ENCODE measurements at regions not wholly inside any gene's neighbourhood (a gene's known extent, or its start where the extent isn't known, plus 50 kb on each side); places are given as distances from the start of the nearest gene placed in this dataset.

DNA sequence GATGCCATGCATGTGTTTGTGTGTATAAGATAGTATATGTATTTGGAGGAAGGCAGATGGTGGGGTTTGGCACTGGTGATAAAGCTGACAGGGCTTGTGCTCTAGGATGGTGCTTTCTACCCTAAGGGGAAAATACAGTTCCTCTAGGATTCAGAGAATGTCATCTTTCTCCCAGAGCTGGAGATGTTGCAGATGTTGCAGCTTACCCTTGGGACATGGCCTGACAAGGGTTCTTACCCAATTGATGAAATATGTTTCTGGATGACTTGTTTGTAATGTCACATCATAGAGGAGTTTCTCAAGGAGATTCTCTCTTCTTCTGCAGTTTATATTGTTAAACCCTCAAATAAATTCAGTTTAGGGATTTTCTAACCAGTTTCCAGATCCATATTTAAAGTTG is 52.5 kb upstream of the PITX2 start:
- TF ChIP-seq CTCF (IDR thresholded peaks at IDR 0.05; ENCODE audit: low read depth, low read length): no peak
- no peak overlapping the region for H3K4me3 ChIP-seq (ENCODE audit: low read depth, low read length)

DNA sequence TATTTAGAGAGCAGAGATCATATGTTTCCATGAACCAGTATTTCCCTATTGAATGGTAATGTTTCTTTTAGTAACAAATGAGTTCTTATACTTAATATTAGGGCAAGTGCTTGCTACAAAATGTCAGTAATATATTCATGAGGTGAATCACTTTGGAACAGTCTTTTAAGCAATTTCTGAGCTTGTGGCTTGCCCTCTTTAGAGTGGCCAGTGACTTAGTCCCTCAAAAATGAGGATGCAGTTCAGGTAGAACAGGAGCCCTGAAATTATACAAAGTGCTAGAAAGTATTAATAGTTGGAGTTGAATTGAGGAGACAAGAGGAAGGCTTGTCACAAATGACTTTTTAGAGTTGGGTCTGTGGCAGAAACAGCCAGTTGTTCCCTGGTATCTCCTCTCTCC is 53.4 kb upstream of the PITX2 start:
- TF ChIP-seq CTCF (IDR thresholded peaks at IDR 0.05; ENCODE audit: low read depth, low read length): no peak
- H3K4me3 ChIP-seq (ENCODE audit: low read depth, low read length): no peak overlapping the region

GRCh38 chr4:110678517-110679227 is 55.8 kb upstream of the PITX2 start:
- no peak overlapping the region for H3K4me3 ChIP-seq (ENCODE audit: low read depth, low read length)
- TF ChIP-seq CTCF (IDR thresholded peaks at IDR 0.05; ENCODE audit: low read depth, low read length): no peak

GRCh38 chr4:110680265-110680664 is 57.4 kb upstream of the PITX2 start:
- TF ChIP-seq CTCF (IDR thresholded peaks at IDR 0.05; ENCODE audit: low read depth, low read length): no peak
- H3K4me3 ChIP-seq (ENCODE audit: low read depth, low read length): no peak overlapping the region

- no peak for TF ChIP-seq CTCF (IDR thresholded peaks at IDR 0.05; ENCODE audit: low read depth, low read length)
- no peak overlapping the region for H3K4me3 ChIP-seq (ENCODE audit: low read depth, low read length)
These were observed 58.5 kb upstream of the PITX2 start for GRCh38 chr4:110681381-110681780.

DNA sequence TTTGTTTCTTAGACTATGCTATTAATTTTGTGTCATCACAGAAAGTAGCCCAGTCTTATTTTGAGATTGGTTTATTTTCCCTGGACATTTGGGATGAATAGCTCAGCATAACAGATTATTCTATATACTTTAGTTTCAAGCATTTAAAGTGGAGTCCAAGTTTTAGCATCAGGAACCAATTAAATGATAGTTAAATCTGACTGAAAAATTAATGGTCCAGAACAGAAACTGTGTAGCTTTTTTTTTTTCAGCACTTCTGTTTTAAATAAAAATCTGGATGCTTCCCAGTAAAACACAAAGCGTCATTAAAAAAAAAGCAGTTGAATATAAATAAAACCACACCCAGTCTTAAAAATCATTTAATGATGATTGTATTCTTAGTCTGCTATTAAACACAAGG is 59.4 kb upstream of the PITX2 start:
- H3K4me3 ChIP-seq (ENCODE audit: low read depth, low read length): no peak overlapping the region
- TF ChIP-seq CTCF (IDR thresholded peaks at IDR 0.05; ENCODE audit: low read depth, low read length): no peak

- no peak overlapping the region for H3K4me3 ChIP-seq (ENCODE audit: low read depth, low read length)
- no peak for TF ChIP-seq CTCF (IDR thresholded peaks at IDR 0.05; ENCODE audit: low read depth, low read length)
These were observed 60.7 kb upstream of the PITX2 start for GRCh38 chr4:110683601-110684000.
